ENCODE measurements at regions not wholly inside any gene's neighbourhood (a gene's known extent, or its start where the extent isn't known, plus 50 kb on each side); places are given as distances from the start of the nearest gene placed in this dataset.

- H2AFZ ChIP-seq (ENCODE audit: low read length) = peak overlapping the region; percentile 37
- H3K36me3 ChIP-seq (ENCODE audit: insufficient read depth, low read length) = no peaks in the 10 kb centered on the region
- H3K4me1 ChIP-seq (ENCODE audit: insufficient read depth, low read length, poor library complexity, severe bottlenecking) = peaks cover 9% of the 10 kb centered on the region
- no peaks in the 10 kb centered on the region for H3K9me3 ChIP-seq (ENCODE audit: insufficient read depth, low read depth, low read length)
- no peaks in the 10 kb centered on the region for H3K9me2 ChIP-seq (replicated peaks; ENCODE audit: low read depth, low read length)
- H3K27me3 ChIP-seq (ENCODE audit: insufficient read depth, low read length, poor library complexity, severe bottlenecking) = no peaks in the 10 kb centered on the region
- H3K9ac ChIP-seq (ENCODE audit: low read depth, low read length, poor library complexity, severe bottlenecking) = no peak overlapping the region
- no peaks in the 10 kb centered on the region for H3K79me2 ChIP-seq (ENCODE audit: insufficient read depth, low read length)
- H3K4me3 ChIP-seq (ENCODE audit: low read length, poor library complexity, severe bottlenecking) = no peak overlapping the region
- no peaks in the 10 kb centered on the region for H3F3A ChIP-seq (ENCODE audit: low read depth)
- H4K20me1 ChIP-seq (ENCODE audit: insufficient read depth, low read length, poor library complexity, severe bottlenecking) = no peaks in the 10 kb centered on the region
- TF ChIP-seq CTCF (conservative IDR thresholded peaks at IDR 0.05; ENCODE audit: low read length) (no peak), EZH2phosphoT487 (IDR thresholded peaks at IDR 0.05; ENCODE audit: borderline replicate concordance) (no peak)
- peak overlapping the region; percentile 21 for H3K4me2 ChIP-seq (ENCODE audit: low read depth, low read length, poor library complexity, severe bottlenecking)
Measured at GRCh38 chr6:23173234-23173633, 603.9 kb downstream of the HDGFL1 start.

GRCh38 chr6:23174781-23175361, 605.5 kb downstream of the HDGFL1 start:
- Histone ChIP-seq H3K9me3 (ENCODE audit: insufficient read depth, low read depth, low read length) (no peaks in the 10 kb centered on the region), H3K4me3 (ENCODE audit: low read length, poor library complexity, severe bottlenecking) (no peak overlapping the region), H3K36me3 (ENCODE audit: insufficient read depth, low read length) (no peaks in the 10 kb centered on the region), H3K4me2 (ENCODE audit: low read depth, low read length, poor library complexity, severe bottlenecking) (no peak overlapping the region), H3K4me1 (ENCODE audit: insufficient read depth, low read length, poor library complexity, severe bottlenecking) (peaks cover 9% of the 10 kb centered on the region), H2AFZ (ENCODE audit: low read length) (no peak overlapping the region), H4K20me1 (ENCODE audit: insufficient read depth, low read length, poor library complexity, severe bottlenecking) (no peaks in the 10 kb centered on the region), H3K79me2 (ENCODE audit: insufficient read depth, low read length) (no peaks in the 10 kb centered on the region), H3F3A (ENCODE audit: low read depth) (no peaks in the 10 kb centered on the region), H3K9ac (ENCODE audit: low read depth, low read length, poor library complexity, severe bottlenecking) (no peak overlapping the region), H3K27me3 (ENCODE audit: insufficient read depth, low read length, poor library complexity, severe bottlenecking) (no peaks in the 10 kb centered on the region), H3K9me2 (replicated peaks; ENCODE audit: low read depth, low read length) (no peaks in the 10 kb centered on the region)
- TF ChIP-seq CTCF (conservative IDR thresholded peaks at IDR 0.05; ENCODE audit: low read length) (no peak), EZH2phosphoT487 (IDR thresholded peaks at IDR 0.05; ENCODE audit: borderline replicate concordance) (no peak)

DNA sequence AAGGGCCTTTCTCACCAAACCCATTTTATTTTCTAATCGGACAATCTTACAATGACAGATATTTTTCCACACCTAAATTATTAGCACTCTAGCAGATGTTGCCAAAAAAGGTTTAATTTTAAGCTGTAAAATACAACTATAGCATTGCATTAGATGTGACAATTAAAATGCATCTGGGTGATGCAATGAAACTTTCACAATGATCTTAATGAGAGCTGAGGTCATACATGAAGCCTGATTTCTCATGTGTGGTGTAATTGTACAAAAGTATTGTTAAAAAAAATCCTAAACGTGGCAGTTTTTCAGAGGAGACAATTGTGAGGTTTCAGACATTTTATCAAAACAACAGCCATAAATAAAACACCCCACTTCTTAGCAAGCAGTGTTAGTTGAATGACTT, 606.0 kb downstream of the HDGFL1 start:
- TF ChIP-seq EZH2phosphoT487 (IDR thresholded peaks at IDR 0.05; ENCODE audit: borderline replicate concordance) (no peak), CTCF (conservative IDR thresholded peaks at IDR 0.05; ENCODE audit: low read length) (no peak)
- H3K9me3 ChIP-seq (ENCODE audit: insufficient read depth, low read depth, low read length) = no peaks in the 10 kb centered on the region
- H3K9ac ChIP-seq (ENCODE audit: low read depth, low read length, poor library complexity, severe bottlenecking) = no peak overlapping the region
- peaks cover 9% of the 10 kb centered on the region for H3K4me1 ChIP-seq (ENCODE audit: insufficient read depth, low read length, poor library complexity, severe bottlenecking)
- H3K4me2 ChIP-seq (ENCODE audit: low read depth, low read length, poor library complexity, severe bottlenecking) = no peak overlapping the region
- H3F3A ChIP-seq (ENCODE audit: low read depth) = no peaks in the 10 kb centered on the region
- no peaks in the 10 kb centered on the region for H4K20me1 ChIP-seq (ENCODE audit: insufficient read depth, low read length, poor library complexity, severe bottlenecking)
- no peaks in the 10 kb centered on the region for H3K27me3 ChIP-seq (ENCODE audit: insufficient read depth, low read length, poor library complexity, severe bottlenecking)
- H3K9me2 ChIP-seq (replicated peaks; ENCODE audit: low read depth, low read length) = no peaks in the 10 kb centered on the region
- H3K36me3 ChIP-seq (ENCODE audit: insufficient read depth, low read length) = no peaks in the 10 kb centered on the region
- H3K79me2 ChIP-seq (ENCODE audit: insufficient read depth, low read length) = no peaks in the 10 kb centered on the region
- H3K4me3 ChIP-seq (ENCODE audit: low read length, poor library complexity, severe bottlenecking) = no peak overlapping the region
- H2AFZ ChIP-seq (ENCODE audit: low read length) = no peak overlapping the region

Measured in Loucy (cell line).